MG63 (cell line): ENCODE measurements at regions not wholly inside any gene's neighbourhood (a gene's known extent, or its start where the extent isn't known, plus 50 kb on each side); places are given as distances from the start of the nearest gene placed in this dataset.
"Not testable (repeated sequence)": the region's sequence is repeated elsewhere in the genome, so short reads cannot be mapped to it uniquely, and the experiment has no call there.

Source experiments
- DNase-seq: peaks from one replicate; pipeline ENCODE4 v3.0.0-alpha.2; 2020
- H3K27me3 ChIP-seq: fragments of 250-450 bp; sonication (Bioruptor Pico); 2 replicates; pipeline ENCODE4 v1.5.1; 2020; ENCODE audit warnings: mild to moderate bottlenecking, moderate library complexity
- H3K36me3 ChIP-seq: fragments of 250-450 bp; sonication (Bioruptor Pico); 2 replicates; pipeline ENCODE4 v1.5.1; 2020; ENCODE audit warnings: mild to moderate bottlenecking, moderate library complexity
- H3K4me3 ChIP-seq: fragments of 250-450 bp; sonication (Bioruptor Pico); 2 replicates; pipeline ENCODE4 v1.5.1; 2020; ENCODE audit warnings: mild to moderate bottlenecking, moderate library complexity
- H3K9me3 ChIP-seq: fragments of 250-450 bp; sonication (Bioruptor Pico); 2 replicates; pipeline ENCODE4 v1.5.1; 2020; ENCODE audit warnings: mild to moderate bottlenecking, moderate library complexity

GRCh38 chr16:59593194-59593661 lies 859.1 kb upstream of the GOT2 start:
- H3K36me3 ChIP-seq, result no peaks in the 10 kb centered on the region
- H3K4me3 ChIP-seq, result no peak overlapping the region
- DNase-seq, result peak; percentile 71
- H3K27me3 ChIP-seq, result no peaks in the 10 kb centered on the region
- 0 out of 2 replicates have a peak, but pooled peaks cover 2% of the 10 kb centered on the region for H3K9me3 ChIP-seq

GRCh38 chr16:59591480-59591879 lies 857.4 kb upstream of the GOT2 start:
- no peaks in the 10 kb centered on the region for H3K36me3 ChIP-seq
- H3K27me3 ChIP-seq, result no peaks in the 10 kb centered on the region
- H3K9me3 ChIP-seq, result 0 out of 2 replicates have a peak, but pooled peaks cover 2% of the 10 kb centered on the region
- no peak overlapping the region for H3K4me3 ChIP-seq
- peak; percentile 14 for DNase-seq

GRCh38 chr16:59590845-59591244 lies 856.7 kb upstream of the GOT2 start:
- DNase-seq, result no peak
- no peak overlapping the region for H3K4me3 ChIP-seq
- 0 out of 2 replicates have a peak, but pooled peaks cover 2% of the 10 kb centered on the region for H3K9me3 ChIP-seq
- no peaks in the 10 kb centered on the region for H3K36me3 ChIP-seq
- no peaks in the 10 kb centered on the region for H3K27me3 ChIP-seq

GRCh38 chr16:59586331-59586730 lies 852.2 kb upstream of the GOT2 start:
- Histone ChIP-seq H3K27me3 (no peaks in the 10 kb centered on the region), H3K36me3 (no peaks in the 10 kb centered on the region), H3K4me3 (no peak overlapping the region), H3K9me3 (0 out of 2 replicates have a peak, but pooled peaks cover 2% of the 10 kb centered on the region)
- no peak for DNase-seq

GRCh38 chr16:59574296-59574695 lies 840.2 kb upstream of the GOT2 start:
- DNase-seq, result no peak
- Histone ChIP-seq H3K4me3 (no peak overlapping the region), H3K36me3 (no peaks in the 10 kb centered on the region), H3K9me3 (no peaks in the 10 kb centered on the region), H3K27me3 (no peaks in the 10 kb centered on the region)

GRCh38 chr16:59573528-59574271 lies 839.6 kb upstream of the GOT2 start:
- DNase-seq, result peak; percentile 57
- no peak overlapping the region for H3K4me3 ChIP-seq
- no peaks in the 10 kb centered on the region for H3K9me3 ChIP-seq
- H3K36me3 ChIP-seq, result no peaks in the 10 kb centered on the region
- no peaks in the 10 kb centered on the region for H3K27me3 ChIP-seq

- Histone ChIP-seq H3K36me3 (no peaks in the 10 kb centered on the region), H3K4me3 (no peak overlapping the region), H3K9me3 (0 out of 2 replicates have a peak, but pooled peaks cover 4% of the 10 kb centered on the region), H3K27me3 (no peaks in the 10 kb centered on the region)
- DNase-seq, result no peak
Observed at GRCh38 chr16:59567496-59567895, 833.4 kb upstream of the GOT2 start.

- H3K27me3 ChIP-seq, result no peaks in the 10 kb centered on the region
Observed at GRCh38 chr16:59566446-59566845, 832.3 kb upstream of the GOT2 start.

GRCh38 chr16:59558679-59559078 lies 824.6 kb upstream of the GOT2 start:
- DNase-seq, result no peak
- H3K27me3 ChIP-seq, result no peaks in the 10 kb centered on the region
- H3K4me3 ChIP-seq, result no peak overlapping the region
- no peaks in the 10 kb centered on the region for H3K36me3 ChIP-seq
- H3K9me3 ChIP-seq, result peaks cover 4% of the 10 kb centered on the region; the same call in 1 of the 2 replicates

More at GRCh38 chr16:59566446-59566845, 832.3 kb upstream of the GOT2 start:
- H3K9me3 ChIP-seq, result peaks cover 6% of the 10 kb centered on the region; the same call in 1 of the 2 replicates
- DNase-seq, result peak; percentile 74
- no peaks in the 10 kb centered on the region for H3K36me3 ChIP-seq
- no peak overlapping the region for H3K4me3 ChIP-seq

GRCh38 chr16:59552164-59552563 lies 818.0 kb upstream of the GOT2 start:
- no peak overlapping the region for H3K4me3 ChIP-seq
- DNase-seq, result no peak
- H3K36me3 ChIP-seq, result no peaks in the 10 kb centered on the region
- no peaks in the 10 kb centered on the region for H3K27me3 ChIP-seq
- no peaks in the 10 kb centered on the region; the same call in 1 of the 2 replicates for H3K9me3 ChIP-seq

GRCh38 chr16:59545721-59546120 lies 811.6 kb upstream of the GOT2 start:
- no peak for DNase-seq
- no peaks in the 10 kb centered on the region for H3K36me3 ChIP-seq
- H3K9me3 ChIP-seq, result no peaks in the 10 kb centered on the region
- H3K27me3 ChIP-seq, result no peaks in the 10 kb centered on the region
- no peak overlapping the region for H3K4me3 ChIP-seq

- DNase-seq, result peak; percentile 68
- no peak overlapping the region for H3K4me3 ChIP-seq
- H3K36me3 ChIP-seq, result no peaks in the 10 kb centered on the region
- no peaks in the 10 kb centered on the region for H3K9me3 ChIP-seq
- H3K27me3 ChIP-seq, result no peaks in the 10 kb centered on the region
Observed at GRCh38 chr16:59543641-59544040, 809.5 kb upstream of the GOT2 start.

- DNase-seq, result no peak
- peaks cover 11% of the 10 kb centered on the region for H3K9me3 ChIP-seq
- no peak overlapping the region for H3K4me3 ChIP-seq
- H3K27me3 ChIP-seq, result no peaks in the 10 kb centered on the region
- H3K36me3 ChIP-seq, result no peaks in the 10 kb centered on the region
Observed at GRCh38 chr16:59540621-59541020, 806.5 kb upstream of the GOT2 start.

- Histone ChIP-seq H3K4me3 (no peak overlapping the region), H3K36me3 (no peaks in the 10 kb centered on the region), H3K9me3 (peaks cover 11% of the 10 kb centered on the region), H3K27me3 (no peaks in the 10 kb centered on the region)
- no peak for DNase-seq
Observed at GRCh38 chr16:59535298-59535697, 801.2 kb upstream of the GOT2 start.

GRCh38 chr16:59527206-59527997 lies 793.3 kb upstream of the GOT2 start:
- Histone ChIP-seq H3K9me3 (no peaks in the 10 kb centered on the region; the same call in 1 of the 2 replicates), H3K4me3 (no peak overlapping the region), H3K36me3 (no peaks in the 10 kb centered on the region), H3K27me3 (no peaks in the 10 kb centered on the region)
- peak; percentile 32 for DNase-seq

- DNase-seq, result no peak
- Histone ChIP-seq H3K36me3 (no peaks in the 10 kb centered on the region), H3K9me3 (no peaks in the 10 kb centered on the region; the same call in 1 of the 2 replicates), H3K4me3 (no peak overlapping the region), H3K27me3 (no peaks in the 10 kb centered on the region)
Observed at GRCh38 chr16:59522826-59523225, 788.7 kb upstream of the GOT2 start.

- not testable (repeated sequence) for DNase-seq, H3K27me3 ChIP-seq, H3K4me3 ChIP-seq, H3K36me3 ChIP-seq
- peaks cover 16% of the 10 kb centered on the region for H3K9me3 ChIP-seq
Observed at GRCh38 chr16:59518721-59519120, 784.6 kb upstream of the GOT2 start.
